ENCODE measurements at regions not wholly inside any gene's neighbourhood (a gene's known extent, or its start where the extent isn't known, plus 50 kb on each side); places are given as distances from the start of the nearest gene placed in this dataset.
"Not testable (repeated sequence)": the region's sequence is repeated elsewhere in the genome, so short reads cannot be mapped to it uniquely, and the experiment has no call there.

GRCh38 chr17:82998637-82999036 is 80.8 kb upstream of the METRNL start:
- DNase-seq, result no peak

DNA sequence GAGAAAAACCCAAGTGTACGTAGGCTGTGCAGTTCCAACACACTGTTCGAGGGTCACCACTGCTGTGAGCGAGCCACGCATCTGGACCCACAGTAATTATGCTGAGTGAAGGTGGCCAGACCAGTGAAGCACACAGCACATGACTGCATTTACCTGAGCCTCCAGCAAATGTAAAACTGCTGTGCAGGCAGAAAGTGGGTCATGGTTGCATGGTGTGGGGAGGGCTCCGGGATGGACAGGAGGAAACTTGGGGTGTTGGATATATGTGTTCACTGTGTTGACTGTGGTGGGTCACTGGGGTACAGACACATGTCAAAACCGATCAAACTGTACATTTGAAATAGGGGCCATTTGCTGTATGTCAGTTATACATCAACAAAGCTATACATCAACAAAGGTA is 78.7 kb upstream of the METRNL start:
- DNase-seq, result no peak

DNA sequence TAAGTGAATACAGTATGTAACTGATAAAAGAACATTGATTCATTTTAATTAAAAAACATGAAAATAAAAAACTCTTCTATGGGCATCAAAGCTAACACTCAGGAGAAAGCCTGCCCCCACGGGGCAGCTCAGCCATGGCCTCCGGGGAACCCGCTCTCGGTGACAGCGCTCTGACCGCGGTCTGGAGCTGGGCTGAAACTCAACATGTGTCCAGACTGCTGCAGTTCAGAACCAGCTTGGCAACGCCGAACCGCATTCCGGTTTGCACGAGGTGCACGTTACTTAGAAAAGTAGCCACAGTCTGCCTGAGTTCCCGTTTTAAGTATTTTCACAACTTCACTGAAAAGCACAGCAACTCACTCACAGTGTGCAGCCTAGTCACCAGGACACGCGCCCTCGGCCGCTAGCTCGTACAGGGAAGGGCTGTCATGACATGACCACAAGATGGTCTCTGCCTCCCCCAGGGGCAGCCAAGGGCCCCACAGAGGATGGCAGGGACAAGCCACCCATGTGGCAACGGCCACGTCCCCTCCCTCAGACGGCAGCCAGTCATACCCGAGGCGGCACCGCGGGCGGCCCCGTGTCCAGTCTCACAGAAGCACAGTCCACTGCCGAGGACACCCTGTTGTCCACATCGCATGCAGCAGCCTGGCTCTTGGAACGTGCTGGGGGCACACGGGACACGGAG is 77.1 kb upstream of the METRNL start:
- no peak for DNase-seq

DNA sequence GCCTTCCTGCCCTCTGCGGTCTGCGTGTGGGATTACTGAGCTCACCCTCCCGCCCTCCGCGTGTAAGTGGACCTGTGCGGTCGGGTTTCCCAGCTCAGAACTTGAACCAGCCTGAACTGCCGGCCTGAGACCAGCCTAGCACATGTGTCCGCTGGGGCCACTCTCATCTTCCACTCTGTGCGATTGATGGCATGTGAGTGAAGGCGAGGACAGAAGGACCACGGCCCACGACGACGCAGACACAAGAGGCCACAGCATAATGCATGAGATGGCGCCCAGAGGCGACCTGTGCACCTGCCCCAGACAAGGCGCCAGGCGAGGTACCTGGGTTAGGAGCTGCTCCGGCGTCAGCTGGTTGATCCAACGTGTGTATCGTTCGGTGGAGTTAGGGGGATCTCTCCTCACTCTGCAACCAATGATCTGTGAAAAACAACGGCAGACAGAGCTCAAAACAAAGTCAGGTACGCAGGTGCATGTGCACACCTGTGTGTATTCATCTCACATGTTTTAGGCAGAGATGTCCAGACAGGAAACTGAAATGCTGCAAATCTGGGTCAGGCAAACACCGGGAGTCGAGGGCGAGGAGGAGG is 74.5 kb upstream of the METRNL start:
- no peak for DNase-seq

DNA sequence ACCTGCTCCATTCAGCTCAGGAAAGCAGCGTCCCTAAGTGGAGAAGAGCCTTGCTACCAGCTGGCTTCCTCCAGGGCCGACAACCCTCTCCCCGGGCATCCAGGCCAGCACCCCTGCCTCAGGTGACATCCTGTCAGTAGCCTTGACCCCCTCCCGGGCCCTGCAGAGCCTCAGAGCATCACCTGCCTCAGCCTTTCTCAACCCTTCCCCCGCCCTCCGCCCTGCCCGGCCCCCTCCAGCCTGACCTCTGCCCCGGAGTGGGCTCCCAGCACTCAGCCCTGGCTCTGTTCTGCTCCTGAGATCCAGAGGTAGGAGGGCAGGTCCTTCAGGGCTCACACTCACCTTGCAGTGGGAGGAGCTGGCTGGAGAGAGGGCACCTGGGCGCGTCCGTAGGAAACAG is 73.8 kb upstream of the METRNL start:
- no peak for DNase-seq

DNA sequence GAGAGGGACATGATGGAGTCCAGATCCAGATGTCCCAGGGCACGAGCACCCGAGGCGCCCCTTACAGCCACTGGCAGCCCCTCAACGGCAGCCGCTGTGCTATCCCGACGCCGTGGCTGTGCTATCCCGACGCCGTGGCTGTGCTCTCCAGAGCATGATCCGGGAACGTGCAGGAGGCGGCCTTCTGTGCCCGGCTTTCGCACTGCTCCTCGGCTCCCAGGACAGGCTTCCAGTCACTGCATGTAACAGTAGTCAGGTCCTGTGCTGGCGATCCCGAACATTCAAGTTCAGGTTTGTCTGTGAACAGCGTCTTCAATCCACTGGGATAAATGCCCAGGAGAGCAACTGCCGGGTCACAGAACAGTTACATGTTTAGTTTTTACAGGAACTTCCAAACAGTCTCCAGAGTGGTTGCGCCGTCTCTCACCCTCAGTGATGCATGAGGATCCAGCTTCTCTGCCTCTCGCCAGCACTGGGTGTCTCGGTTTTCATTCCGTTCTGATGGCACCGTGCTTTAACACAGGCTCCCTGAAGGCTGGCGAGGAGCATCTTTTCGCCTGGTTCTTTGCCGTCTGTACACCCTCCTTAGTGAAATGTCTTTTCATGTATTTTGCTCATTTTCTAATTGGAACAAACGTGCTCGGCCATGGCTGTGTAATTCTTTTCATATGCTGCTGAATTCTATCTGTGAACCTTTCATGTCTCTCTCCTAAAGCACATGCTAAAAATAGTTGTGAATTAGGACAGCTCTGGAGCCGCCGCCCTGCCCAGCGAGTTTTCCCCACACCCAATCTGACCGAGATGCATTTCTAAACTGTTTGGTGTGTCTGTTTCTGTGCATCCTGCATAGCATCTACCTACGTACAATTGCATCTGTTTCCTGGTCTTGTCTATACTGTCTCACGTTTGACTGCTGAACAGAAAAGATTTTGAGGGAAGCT is 72.6 kb upstream of the METRNL start:
- DNase-seq, result peak; percentile 32

DNA sequence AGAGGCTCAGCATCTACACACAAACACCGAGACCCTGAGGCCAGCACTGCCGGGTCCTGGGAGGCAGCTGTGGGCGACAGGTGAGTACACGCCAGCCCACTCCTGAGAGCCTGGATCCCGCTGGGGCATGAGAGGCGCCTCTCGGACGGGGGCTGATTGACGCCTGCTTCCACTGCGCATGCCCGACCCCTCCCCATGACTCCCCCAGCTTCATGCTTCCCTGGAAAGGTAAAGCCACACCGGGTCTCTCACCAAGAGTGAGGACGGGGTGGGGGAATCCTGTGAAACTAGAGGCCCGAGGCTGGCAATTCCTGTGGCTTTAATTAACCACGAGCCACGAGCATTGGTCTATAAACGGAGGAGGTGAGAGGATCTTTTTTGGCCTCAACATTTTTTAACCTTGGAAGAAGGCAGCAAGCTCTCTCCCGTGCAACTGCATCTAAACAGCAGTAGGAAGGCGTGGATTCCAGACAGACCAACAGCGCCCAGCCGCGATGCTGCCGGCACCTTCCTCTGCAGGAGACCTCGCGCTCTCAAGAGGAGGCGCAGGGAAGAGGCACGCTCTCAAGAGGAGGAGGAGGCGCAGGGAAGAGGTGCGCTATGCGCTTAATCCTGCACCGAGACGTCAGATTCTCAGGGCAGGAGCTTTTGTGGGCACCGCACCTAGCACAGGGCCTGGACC is 71.8 kb upstream of the METRNL start:
- peak; percentile 63 for DNase-seq

DNA sequence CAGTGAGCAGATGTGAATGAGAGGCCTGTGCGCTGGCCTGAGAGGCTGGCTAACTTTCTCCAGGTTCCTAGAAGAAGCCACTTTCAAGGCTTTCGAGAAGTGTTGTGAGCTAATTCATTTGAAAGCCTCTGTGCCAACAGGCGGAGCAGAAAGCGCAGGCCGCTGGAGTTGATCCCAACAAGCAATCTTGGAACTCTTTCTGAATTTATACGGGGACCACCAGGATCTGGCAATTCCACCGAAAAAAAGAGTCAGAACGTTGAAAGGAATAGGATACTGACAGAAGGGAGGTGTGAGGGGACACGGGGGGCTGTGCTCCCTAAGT is 71.3 kb upstream of the METRNL start:
- DNase-seq, result peak; percentile 54

DNA sequence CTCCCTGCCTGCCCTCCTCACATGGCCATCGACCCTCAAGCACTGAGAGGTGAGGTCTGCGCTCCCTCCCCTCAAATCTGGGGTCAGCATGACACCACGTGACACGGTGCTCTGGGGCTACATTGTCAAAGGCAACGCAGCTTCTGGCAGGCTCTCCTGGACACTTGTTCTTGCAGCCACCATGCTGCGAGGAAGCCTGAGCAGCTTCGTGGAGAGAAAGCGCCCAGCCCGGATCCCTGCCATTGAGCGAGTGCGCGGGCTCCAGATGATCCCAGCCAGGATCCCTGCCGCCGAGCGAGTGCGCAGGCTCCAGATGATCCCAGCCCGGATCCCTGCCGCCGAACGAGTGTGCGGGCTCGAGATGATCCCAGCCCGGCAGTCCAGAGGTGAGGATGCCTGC is 70.9 kb upstream of the METRNL start:
- DNase-seq, result peak; percentile 2

GRCh38 chr17:83009414-83010205 is 69.8 kb upstream of the METRNL start:
- DNase-seq, result peak; percentile 3

DNA sequence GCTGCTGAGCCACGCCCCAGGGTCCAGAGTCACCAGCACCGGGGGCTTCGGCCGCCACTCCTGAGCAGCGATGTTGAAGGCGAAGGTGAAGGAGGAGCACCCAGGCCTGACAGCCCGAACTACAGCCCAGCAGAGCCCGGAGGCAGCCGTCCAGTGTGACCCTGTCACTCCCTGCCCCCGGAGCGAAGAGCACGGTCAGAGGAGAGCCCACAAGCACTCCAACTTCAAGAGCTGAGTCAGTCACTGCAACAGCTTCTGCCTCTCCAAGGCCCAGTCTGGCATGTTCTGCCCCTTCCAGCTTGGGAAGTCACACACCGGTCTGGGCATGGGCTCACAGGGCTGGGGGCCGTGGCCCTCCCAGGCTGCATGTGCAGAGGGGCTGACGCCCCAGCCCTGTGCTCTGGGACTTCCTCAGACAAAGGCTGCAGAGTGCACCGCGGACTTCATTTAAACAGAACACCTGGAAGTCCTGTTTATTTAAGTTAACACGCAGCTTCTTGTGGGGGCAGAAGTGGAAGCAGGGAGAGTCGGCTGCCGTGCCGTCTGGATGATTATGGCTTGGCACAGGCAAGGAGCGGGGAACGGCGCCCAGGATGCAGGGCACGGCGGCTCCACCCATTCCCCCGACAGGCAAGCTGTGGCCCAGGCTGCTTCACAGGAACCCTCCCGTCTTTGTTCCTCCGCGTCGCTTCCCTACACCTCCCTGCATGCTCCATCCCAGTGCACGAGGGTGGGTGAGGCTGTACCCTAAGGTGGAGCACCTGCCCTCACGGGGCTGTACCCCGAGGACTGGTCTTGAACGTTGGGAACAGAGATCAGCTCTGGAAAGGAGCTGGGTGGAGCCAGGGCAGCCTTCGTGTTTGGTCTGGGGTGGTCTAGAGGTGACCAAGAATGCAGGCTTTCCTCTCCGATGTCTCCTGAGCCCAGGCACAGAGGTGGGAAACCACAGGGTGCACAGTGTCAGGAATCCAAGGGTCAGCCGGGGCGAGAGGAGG is 68.9 kb upstream of the METRNL start:
- DNase-seq, result peak; percentile 28

GRCh38 chr17:83011676-83012075 is 67.7 kb upstream of the METRNL start:
- DNase-seq, result not testable (repeated sequence)

GRCh38 chr17:83012200-83012785 is 67.1 kb upstream of the METRNL start:
- no peak for DNase-seq

DNA sequence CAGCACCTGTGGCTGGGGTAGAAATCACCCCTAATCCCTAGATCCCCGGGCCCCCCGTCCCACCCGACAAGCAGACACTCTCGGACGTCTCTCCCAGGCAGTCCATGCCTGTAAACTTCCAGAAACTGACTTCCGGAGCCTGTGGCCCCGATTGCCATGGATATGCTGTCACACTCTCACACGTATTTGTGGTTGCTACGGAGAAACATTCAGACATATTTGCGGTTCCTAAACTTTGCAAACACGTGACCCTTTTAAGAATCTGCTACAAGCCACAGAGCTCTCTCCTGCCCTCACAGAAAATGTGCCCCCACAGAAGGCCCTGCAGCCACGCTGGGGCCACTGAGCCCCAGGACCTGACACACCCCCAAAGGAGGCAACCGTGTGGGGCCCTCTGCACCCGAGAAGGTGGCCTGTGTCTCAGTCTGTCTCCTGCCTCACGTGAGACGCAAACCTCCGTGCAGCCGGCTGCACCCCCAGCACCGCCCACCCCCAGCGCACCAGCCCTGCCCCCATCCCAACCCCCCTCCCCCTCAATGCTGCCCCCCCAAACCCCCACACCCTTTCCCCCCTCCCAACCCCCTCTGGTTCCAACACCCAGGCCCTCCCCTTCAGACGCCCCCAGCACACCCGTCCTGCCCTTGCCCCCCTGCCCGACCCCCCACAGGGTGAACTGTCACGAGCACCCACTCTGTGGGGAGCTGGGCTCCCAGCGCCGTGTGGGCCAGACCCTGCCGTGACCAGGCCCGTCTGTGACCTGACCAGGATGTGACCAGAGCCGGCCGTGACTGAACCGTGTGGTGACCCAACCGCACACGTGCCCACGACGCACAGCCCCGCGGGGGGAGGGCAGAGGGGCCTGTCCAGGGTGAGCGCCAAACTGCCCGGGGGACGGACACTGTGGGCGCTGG is 66.3 kb upstream of the METRNL start:
- no peak for DNase-seq

DNA sequence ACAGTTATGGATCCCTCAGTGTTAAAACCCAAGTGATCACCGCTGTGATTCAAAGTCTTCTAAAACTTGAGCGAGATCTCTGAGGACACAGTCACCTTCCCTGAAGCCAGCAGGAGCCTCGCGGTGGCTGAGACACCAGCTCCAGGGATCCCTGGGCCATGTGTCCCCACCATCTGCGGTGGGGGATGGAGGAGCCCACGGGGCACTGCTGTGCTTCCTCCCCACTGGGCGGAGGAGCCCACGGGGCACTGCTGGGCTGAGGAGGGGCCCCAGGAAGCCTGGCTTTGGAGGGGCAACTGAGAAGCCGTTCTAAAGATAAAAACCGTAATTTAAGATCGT is 65.7 kb upstream of the METRNL start:
- no peak for DNase-seq

GRCh38 chr17:83014297-83014696 is 65.1 kb upstream of the METRNL start:
- DNase-seq, result peak; percentile 34

DNA sequence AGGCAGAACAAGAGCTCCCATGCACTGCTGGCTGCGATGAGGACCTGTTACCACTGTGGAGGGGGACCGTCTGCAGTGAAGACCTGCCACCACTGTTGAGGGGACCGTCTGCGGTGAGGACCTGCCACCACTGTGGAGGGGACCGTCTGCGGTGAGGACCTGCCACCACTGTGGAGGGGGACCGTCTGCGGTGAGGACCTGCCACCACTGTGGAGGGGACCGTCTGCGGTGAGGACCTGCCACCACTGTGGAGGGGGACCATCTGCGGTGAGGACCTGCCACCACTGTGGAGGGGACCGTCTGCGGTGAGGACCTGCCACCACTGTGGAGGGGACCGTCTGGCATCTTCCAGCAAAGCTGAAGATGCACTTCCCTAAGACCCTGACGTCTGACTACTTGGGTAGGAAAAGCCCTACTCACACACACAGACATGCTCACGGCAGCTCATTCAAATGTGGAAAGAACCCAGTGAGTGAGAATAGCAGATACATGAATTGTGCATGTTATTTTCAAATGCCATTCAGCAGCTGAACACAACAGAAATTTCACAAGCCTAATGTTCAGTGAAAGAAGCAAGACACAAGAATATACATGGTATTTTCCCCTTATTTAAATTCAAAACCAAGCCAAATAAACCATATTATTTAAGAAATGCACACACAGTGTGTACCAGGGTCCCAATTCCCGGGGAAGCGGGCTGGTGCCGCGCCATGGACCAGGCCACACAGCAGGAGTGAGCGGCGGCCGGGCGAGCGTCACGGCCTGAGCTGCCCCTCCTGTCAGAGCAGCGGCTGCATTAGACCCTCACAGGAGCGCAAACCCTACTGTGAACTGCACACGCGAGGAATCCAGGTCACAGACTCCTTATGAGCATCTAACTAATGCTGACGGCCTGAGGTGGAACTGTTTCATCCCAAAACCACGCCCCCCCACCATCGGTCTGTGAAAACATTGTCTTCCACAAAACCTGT is 64.2 kb upstream of the METRNL start:
- DNase-seq, result no peak

DNA sequence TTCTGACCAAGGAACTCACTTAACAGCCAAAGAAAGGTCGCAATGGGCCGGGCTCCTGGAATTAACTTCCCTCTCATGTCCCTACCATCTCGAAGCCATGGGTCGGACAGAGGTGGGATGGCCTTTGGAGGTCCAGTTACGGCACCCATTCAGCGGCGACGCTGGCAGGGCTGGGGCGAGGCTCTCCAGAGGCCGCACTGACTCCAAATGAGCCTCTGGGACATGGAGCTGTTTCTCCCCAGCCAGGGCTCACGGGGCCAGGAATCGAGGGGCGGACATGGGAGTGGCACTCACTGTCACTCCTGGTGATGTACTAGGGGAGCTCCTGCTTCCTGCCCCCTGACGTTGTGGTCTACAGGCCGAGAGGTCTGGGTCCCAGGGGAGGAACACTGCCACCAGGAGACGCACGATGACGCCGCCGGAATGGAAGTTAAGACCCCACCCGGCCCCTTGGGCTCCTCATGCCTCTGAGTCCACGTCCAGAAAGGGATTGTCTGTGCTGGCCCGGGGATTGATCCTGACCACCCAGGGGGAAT is 60.7 kb upstream of the METRNL start:
- no peak for DNase-seq

All from DMS79 treated with DMSO at 0.1 percent for 48 hours (cell line).